Cardiac fibroblast (primary cell): ENCODE measurements at regions not wholly inside any gene's neighbourhood (a gene's known extent, or its start where the extent isn't known, plus 50 kb on each side); places are given as distances from the start of the nearest gene placed in this dataset.

ENCODE experiments used
- DNase-seq, 2 donors: peaks; one replicate each; pipeline versions ENCODE4 v3.0.0 to v3.0.0-alpha.2; 2010; ENCODE audit warnings: low read depth in 2 of 2
- H3K4me3 ChIP-seq, 2 donors: replicated peaks in 1 of 2; 1 replicate in 1 of 2; 2 replicates in 1 of 2; pipeline ENCODE4 v1.5.1; 2011; ENCODE audit warnings: low read depth in 2 of 2, low read length in 2 of 2, mild to moderate bottlenecking in 2 of 2, moderate library complexity in 1 of 2
- TF ChIP-seq, protein P1 (sequence below): IDR thresholded peaks from one replicate; pipeline ENCODE4 v1.5.1; 2011; ENCODE audit warnings: low read depth, mild to moderate bottlenecking, low read length, inconsistent platforms

DNA sequence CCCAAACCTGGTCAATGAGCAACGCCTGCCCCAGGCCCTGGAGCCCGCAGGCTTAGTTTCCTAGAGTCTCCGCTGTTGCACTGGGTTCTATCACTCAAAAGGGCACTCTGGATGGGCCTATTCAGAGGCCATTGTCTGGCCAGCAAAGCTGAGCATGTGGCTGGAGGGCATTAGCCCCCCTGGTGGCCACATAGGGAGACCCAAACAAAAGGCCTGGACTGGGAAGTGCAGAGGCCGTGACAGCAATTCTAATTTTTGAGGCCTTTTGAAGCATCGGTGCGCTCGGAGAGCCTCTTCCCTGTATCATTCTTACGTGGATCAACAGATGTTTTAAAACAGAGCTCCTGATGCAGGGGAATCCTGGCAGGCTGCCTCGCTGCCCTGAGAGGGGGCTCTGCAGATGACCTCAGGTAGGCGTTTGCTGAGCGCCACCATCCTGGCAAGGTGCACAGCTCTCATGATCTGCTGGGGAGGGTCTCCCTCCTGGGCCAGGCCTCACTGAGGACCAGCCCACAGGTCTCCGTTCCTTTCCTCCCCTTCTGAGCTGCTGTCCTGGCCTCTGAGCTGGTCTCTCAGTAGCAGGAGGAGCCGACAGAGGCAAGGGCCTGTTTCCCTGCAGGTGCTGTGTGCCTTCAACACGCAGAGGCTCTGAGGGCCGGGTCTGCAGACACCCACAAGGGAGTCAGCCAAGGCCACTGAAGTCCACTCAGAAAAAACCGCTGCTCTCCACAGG is 190.5 kb downstream of the URI1 start:
- TF ChIP-seq, protein P1, sequence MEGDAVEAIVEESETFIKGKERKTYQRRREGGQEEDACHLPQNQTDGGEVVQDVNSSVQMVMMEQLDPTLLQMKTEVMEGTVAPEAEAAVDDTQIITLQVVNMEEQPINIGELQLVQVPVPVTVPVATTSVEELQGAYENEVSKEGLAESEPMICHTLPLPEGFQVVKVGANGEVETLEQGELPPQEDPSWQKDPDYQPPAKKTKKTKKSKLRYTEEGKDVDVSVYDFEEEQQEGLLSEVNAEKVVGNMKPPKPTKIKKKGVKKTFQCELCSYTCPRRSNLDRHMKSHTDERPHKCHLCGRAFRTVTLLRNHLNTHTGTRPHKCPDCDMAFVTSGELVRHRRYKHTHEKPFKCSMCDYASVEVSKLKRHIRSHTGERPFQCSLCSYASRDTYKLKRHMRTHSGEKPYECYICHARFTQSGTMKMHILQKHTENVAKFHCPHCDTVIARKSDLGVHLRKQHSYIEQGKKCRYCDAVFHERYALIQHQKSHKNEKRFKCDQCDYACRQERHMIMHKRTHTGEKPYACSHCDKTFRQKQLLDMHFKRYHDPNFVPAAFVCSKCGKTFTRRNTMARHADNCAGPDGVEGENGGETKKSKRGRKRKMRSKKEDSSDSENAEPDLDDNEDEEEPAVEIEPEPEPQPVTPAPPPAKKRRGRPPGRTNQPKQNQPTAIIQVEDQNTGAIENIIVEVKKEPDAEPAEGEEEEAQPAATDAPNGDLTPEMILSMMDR = no peak
- DNase-seq = no peak
- H3K4me3 ChIP-seq = no peak overlapping the region

DNA sequence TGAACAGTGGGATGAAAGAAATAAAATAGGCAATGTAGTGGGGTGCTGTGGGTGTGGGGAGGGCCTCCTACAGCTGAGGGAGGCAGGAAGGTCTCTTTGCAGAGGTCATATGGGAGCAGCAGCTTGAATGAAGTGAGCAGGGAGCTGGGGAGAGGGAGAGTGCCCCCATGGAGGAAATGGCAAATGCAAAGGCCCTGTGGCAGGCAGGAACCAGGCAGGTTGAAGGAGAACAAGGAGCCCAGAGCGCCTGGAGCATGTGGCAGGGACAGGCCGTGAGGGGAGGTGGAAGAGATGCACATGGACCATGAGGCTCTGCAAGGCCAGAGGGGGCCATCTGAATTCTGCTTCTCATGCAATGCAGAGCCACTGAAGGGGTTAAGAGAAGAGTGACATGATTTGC is 191.8 kb downstream of the URI1 start:
- H3K4me3 ChIP-seq = no peak overlapping the region
- no peak for DNase-seq
- TF ChIP-seq, protein P1 = no peak

DNA sequence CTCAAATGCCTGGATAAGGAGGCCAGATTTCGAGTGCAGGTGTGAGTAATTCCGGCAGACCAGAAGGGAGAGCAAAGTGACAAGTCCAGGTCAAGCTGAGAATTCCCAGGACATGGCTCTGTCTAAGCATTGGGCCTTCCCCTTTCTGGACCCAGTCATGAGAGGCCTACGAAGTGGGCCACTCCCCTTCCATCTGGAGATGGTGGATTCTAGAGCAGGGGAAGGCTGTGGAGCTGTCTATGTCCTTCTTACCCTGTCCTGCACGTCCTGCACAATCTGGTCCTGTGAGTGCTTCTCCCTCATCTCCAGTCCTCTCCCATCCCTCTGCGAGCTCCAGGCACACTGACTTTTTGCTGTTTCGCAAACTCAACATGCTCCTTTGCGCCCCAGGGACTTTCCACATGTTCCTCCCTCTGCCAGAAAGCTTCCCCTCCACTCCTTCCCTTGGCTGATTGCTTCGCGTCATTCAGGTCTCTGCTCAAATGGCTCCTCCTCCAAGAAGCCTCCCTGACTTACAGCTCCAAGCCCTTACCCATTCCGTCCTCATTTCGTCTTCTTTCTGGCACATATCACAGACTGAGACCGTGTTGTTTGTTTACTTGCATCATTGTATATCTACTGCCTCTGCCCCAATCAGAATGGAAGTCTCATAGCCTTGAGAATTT is 193.2 kb downstream of the URI1 start:
- H3K4me3 ChIP-seq = no peak overlapping the region
- TF ChIP-seq, protein P1 = no peak
- DNase-seq = no peak

DNA sequence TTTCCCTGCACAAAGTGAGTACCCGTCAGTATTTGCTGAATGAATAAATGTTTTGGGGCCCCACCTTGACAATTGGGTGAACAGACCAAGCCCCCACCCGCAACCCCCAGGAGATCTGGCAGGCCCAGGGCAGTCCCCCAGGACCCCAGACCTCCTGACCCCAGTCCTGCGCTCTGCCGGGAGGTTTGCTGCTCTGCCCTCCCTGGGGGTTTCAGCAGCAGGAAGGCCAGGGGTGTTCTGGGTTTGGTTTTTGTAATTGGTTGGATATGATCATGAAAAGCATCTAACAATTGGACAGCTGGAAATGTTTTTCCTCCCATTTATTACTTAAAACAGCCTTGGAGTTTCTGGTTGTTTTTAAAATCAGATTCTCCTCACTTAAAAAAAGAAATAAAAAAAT is 193.8 kb downstream of the URI1 start:
- H3K4me3 ChIP-seq = no peak overlapping the region
- no peak for DNase-seq
- TF ChIP-seq, protein P1 = no peak

DNA sequence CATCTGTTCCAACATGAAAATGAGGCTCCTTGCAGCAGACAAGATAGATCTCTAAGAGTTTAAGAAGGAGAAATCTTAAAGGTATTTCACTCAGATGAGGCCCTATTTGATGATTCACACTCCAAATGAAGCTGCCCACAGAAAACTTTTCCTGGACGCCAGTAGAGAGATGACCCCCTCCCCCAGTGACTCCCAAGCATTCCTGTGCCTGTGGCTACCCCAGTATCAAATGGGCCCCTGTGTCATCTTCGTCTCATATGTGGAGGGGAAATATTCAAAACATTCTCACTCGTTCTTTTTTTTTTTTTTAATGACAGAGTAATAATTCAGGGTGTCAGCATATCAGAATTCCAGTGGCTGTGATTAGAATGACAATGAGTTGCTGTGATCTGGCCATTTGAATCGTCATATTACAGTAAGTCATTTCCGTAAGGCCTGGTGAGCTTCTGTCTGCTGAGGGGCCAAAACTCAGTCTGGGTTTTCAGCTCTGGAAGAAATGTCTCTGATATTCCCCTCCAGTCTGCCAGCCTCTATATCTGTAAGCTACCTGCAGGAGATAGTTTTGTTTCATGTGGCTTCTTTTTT is 194.7 kb downstream of the URI1 start:
- no peak overlapping the region for H3K4me3 ChIP-seq
- DNase-seq = no peak
- TF ChIP-seq, protein P1 = no peak

DNA sequence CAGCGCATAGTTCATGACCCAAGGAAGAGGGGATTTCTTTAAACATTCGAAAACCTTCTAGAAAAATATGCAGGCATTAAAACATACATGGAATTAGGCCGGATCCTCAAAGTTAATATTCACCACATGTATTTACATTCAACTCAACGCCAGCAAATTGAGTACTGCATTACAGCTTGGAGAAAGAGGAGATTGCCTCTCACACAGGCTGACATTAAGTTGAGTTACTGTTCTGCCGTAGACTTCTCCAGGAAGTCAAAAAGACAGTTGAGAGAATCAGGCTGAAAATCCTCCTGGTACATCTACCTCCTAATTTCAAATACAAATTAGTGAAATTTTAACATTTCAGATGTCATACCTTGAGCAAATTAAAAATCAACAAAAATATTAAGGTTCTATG is 195.7 kb downstream of the URI1 start:
- TF ChIP-seq, protein P1 = no peak

More for the DNA sequence above, 195.7 kb downstream of the URI1 start:
- no peak overlapping the region for H3K4me3 ChIP-seq
- no peak for DNase-seq
